ENCODE measurements at regions not wholly inside any gene's neighbourhood (a gene's known extent, or its start where the extent isn't known, plus 50 kb on each side); places are given as distances from the start of the nearest gene placed in this dataset.

DNA sequence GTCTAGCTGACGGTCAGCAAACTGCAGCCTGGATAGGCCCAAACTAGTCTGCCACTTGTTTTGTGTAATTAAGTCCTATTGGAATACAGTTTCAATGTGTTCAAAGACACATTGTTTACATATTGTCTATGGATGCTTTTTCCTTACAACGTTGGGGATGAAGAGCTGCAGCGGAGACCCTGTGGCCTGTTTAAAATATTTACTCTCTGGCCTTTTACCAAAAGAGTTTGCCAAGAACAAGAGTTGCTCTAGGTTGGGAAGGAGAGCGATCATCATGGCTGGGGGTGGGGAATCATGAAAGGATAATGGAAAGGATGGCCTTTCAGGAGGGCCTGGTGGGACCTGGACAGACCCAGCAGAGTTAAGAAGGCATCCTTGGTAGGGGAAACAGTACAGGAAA lies 274.9 kb upstream of the ZFHX3 start:
- TF ChIP-seq, protein P1, sequence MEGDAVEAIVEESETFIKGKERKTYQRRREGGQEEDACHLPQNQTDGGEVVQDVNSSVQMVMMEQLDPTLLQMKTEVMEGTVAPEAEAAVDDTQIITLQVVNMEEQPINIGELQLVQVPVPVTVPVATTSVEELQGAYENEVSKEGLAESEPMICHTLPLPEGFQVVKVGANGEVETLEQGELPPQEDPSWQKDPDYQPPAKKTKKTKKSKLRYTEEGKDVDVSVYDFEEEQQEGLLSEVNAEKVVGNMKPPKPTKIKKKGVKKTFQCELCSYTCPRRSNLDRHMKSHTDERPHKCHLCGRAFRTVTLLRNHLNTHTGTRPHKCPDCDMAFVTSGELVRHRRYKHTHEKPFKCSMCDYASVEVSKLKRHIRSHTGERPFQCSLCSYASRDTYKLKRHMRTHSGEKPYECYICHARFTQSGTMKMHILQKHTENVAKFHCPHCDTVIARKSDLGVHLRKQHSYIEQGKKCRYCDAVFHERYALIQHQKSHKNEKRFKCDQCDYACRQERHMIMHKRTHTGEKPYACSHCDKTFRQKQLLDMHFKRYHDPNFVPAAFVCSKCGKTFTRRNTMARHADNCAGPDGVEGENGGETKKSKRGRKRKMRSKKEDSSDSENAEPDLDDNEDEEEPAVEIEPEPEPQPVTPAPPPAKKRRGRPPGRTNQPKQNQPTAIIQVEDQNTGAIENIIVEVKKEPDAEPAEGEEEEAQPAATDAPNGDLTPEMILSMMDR (IDR thresholded peaks at IDR 0.05; ENCODE audit: low read depth, low read length), result no peak

DNA sequence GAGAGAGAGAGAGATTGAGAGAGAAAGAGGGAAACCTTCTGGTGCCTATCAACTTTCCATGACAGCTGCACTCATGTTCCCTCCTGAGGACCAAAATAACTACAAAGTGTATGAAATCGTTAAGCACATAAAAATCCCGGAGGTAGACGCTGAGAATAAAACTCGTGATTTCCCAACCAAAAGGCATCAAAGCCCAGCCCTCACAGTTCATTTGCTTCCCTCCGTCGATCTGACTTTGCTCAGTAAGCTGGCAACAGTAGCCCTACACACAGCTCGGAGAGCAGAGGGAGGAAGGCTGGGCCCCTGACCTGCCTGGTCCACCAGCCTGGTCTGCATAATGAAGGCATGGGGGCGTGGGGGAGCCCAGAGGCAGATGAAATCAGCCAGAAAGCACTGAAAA lies 273.9 kb upstream of the ZFHX3 start:
- no peak overlapping the region for H3K4me3 ChIP-seq (ENCODE audit: low read depth, low read length)
- TF ChIP-seq, protein P1 (IDR thresholded peaks at IDR 0.05; ENCODE audit: low read depth, low read length), result no peak

More for the DNA sequence above, 274.9 kb upstream of the ZFHX3 start:
- no peak overlapping the region for H3K4me3 ChIP-seq (ENCODE audit: low read depth, low read length)

DNA sequence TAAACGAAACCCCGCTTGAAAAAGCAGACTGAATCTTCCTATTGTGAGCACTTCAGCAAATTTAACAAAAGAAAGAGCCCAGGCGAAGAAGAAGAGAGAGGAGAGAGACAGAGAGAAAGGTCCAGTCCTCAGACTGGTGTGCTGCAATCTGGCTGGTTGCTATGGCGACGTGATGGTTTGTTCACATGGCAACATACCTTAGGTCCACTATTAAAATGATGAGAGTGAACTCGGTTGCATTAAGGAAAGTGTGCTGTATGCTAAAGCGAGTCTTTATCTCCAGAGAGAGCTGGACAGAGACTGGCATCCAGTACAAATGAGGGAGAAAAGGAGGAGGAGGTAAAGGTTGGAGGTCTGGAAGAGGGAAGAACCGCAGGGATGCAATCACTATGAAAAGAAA lies 271.8 kb upstream of the ZFHX3 start:
- TF ChIP-seq, protein P1 (IDR thresholded peaks at IDR 0.05; ENCODE audit: low read depth, low read length), result no peak
- no peak overlapping the region for H3K4me3 ChIP-seq (ENCODE audit: low read depth, low read length)

DNA sequence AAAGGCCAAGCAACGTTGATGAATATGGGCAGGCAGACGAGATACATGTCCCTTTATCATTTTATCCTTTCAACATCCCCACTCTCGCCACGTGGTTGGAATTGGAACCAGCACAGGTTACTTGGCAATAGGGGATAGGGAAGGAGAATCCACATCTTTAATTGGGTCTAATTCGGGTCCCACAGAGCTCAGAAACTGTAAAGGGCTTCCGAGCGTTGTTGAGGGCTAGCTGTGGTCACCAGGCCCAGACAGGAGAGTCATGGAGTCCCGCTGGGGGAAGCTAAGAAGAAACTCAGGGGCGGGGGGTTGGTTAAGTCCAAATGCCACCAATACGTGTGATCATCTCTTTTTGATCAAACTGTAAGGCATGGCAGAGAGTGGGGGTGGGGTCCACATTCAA lies 271.3 kb upstream of the ZFHX3 start:
- H3K4me3 ChIP-seq (ENCODE audit: low read depth, low read length), result no peak overlapping the region
- TF ChIP-seq, protein P1 (IDR thresholded peaks at IDR 0.05; ENCODE audit: low read depth, low read length), result no peak

DNA sequence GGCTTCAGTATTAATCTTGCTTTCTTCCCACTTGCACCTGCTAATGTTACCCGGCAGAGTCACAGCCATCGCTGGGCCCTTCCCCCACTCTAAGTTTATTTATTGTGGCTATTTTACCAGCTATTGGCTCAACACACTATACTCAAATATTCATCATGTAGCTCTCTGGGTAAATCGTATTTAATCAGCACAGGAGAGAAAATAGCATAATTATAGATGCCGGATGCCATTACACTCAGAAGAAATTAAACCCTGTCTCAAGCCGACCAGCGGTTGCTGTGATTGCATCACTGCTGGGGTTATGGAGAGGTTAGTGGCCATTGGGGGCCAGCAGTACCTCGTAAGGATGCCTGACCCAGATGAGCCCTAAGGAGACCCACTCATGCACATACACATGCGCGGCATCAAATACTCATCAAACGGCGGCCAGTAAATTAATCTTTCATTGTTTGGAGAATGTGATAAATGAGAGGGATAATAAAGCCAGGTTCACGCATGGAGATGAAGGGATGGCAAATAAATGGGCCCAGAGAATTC lies 269.5 kb upstream of the ZFHX3 start:
- TF ChIP-seq, protein P1 (IDR thresholded peaks at IDR 0.05; ENCODE audit: low read depth, low read length), result no peak
- H3K4me3 ChIP-seq (ENCODE audit: low read depth, low read length), result no peak overlapping the region

DNA sequence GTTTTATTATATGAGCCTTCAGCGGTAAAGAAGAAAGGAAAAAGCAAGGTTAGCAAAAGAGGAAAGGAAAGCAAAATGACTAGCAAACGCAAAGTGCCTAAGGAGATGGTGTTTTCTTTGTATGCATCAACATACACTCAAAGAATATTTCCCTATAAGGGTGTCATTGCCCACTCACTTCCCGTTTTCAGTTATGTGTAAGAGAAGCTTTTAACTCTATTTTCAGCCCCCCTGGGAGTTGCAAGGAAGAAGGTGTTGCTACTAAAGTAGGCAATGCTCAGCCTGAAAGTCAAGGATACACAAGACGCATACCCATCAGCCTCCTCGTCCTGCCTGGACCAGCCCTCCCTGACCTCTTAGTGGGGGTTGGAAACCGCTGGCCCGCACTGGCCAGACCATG lies 267.7 kb upstream of the ZFHX3 start:
- no peak overlapping the region for H3K4me3 ChIP-seq (ENCODE audit: low read depth, low read length)
- TF ChIP-seq, protein P1 (IDR thresholded peaks at IDR 0.05; ENCODE audit: low read depth, low read length), result no peak

DNA sequence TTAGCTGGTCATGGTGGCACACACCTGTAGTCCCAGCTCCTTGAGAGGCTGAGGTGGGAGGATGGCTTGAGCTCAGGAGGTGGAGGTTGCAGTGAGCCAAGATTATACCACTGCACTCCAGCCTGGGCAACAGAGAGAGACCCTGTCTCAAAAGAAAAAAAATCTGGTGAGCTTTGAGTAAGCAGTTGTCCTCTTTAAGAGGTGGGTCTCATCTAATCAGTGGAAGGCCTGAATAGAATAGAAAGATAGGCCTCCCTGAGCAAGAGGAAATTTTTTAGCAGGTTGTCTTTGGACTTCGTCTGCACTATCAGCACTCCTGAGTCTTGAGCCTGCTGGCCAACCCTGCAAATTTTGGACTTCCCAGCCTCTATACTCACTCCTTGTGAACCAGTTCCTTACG lies 266.0 kb upstream of the ZFHX3 start:
- TF ChIP-seq, protein P1 (IDR thresholded peaks at IDR 0.05; ENCODE audit: low read depth, low read length), result no peak
- H3K4me3 ChIP-seq (ENCODE audit: low read depth, low read length), result no peak overlapping the region

Measured in WI38 (cell line).